HG03064 (cell line): ENCODE measurements at regions not wholly inside any gene's neighbourhood (a gene's known extent, or its start where the extent isn't known, plus 50 kb on each side); places are given as distances from the start of the nearest gene placed in this dataset.
"Not testable (repeated sequence)": the region's sequence is repeated elsewhere in the genome, so short reads cannot be mapped to it uniquely, and the experiment has no call there.

Experiments used
- ATAC-seq: cut with Tn5 transposase; IDR thresholded peaks from one replicate; pipeline ENCODE4 v1.9.1; 2021; ENCODE audit warnings: low read depth; ENCODE audit not compliant: unreplicated experiment

DNA sequence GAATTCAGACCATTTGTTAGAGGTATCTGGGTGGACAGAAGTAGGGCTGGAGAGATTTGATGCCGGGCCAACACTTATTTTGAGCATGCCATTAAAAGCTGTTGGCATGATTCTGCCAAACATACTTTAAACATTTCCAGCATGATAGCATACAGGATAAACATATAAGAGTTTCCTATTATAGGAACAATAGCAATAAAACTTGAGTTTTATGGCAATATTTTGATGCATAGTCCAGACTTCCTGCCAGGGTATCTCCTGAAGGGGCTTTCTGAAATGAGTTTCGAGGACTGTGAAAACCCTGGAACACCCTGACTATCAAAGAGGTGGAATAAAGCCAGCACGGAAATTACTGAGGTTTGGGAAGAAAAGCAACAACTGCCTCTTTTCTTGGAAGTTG lies 1398.0 kb upstream of the NXPH2 start:
- no peak for ATAC-seq

DNA sequence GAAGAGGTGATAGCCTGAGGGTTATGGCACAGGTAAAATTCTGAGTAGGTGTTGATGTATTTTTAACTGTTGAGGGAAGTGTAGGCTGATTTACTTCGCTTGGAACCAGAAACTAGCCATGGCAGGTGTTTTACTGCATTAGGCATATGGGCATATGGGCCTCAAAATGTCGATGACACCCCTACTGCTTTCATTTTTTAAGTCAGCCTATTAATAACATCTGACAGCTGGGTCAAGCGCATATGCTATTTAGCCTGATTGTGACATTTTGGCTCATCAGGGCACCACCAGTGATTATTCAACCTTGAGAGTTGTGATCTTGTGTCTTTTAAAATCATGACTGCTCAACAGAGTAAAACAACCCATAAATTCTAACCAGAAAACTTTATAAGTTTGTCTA lies 1396.9 kb upstream of the NXPH2 start:
- ATAC-seq, result no peak

GRCh38 chr2:140173790-140174189 lies 1393.6 kb upstream of the NXPH2 start:
- no peak for ATAC-seq

GRCh38 chr2:140164449-140164848 lies 1384.3 kb upstream of the NXPH2 start:
- ATAC-seq, result no peak

- no peak for ATAC-seq
Measured at GRCh38 chr2:140158259-140158658, 1378.1 kb upstream of the NXPH2 start.

- no peak for ATAC-seq
Measured at GRCh38 chr2:140157816-140158215, 1377.6 kb upstream of the NXPH2 start.

- no peak for ATAC-seq
Measured at GRCh38 chr2:140154706-140155105, 1374.5 kb upstream of the NXPH2 start.

- no peak for ATAC-seq
Measured at GRCh38 chr2:140154271-140154670, 1374.1 kb upstream of the NXPH2 start.

DNA sequence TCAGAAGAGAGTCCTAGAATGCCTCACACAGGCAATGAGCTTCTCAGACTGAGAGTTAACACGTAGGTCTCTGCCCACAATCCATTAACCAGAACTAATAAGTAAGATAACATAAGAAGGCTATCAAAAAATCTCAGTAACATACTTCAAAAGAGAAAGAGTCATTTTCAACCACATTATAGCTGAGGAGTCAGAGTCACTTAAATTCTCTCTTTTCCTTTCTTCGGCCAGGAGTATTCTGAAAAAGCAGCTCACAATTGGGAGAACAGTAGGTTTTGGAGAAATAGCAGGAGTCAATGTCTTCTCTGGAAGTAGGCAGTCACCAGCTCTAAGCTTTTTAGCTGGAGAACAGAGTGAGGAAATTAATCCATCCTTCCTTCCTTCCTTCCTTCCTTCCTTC lies 1364.4 kb upstream of the NXPH2 start:
- ATAC-seq, result no peak

DNA sequence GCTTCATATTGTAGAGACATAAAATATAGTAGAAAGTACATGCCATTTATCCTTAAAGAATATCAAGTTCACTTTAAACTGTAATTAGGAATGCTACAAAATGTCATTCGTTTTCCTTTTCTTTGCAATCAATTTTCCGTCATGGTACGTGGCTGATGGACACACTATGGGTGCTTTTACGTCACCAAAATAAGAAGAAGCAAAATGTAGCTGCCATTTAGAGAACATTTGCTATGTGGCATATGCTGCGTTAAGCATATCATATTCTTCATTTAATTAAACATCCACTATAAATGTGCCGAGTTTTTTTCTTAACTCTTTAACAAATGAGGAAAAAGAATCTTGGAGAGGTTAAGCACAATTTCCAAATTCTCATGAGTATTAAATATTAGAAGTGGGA lies 1358.5 kb upstream of the NXPH2 start:
- ATAC-seq, result no peak

DNA sequence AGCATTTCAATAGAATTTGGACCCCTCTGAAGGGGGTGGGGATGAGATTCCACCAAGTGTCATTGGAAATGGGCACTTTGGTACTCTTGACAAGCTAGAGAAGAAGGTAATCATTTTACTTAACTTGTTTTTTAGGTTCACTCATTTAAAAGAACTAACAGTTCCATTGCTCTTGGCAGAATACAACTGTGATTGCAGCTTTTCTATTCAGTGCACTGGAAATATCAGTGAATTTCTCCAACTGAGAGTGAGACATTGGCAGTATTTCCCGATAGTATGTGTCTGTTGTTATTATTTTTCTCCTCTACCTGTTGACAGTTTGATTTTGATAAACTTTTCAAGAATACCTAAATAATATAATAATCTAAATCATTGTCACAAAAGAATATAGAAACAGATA lies 1356.7 kb upstream of the NXPH2 start:
- ATAC-seq, result no peak

GRCh38 chr2:140136366-140136765 lies 1356.2 kb upstream of the NXPH2 start:
- no peak for ATAC-seq

DNA sequence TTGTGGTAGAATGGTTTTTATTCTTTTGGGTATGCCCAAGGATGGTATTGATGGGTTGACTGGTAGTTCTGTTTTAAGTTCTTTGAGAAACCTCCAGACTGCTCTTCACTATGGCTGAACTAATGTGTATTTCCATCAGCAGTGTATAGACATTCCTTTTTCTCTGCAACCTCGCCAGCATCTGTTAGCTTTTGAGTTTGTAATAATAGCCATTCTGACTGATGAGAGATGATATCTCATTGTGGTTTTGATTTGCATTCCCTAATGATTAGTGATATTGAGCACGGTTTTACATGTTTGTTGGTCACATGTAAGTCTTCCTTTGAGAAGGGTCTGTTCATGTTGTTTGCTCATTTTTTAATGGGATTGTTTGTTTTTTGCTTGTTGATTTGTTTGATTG lies 1348.7 kb upstream of the NXPH2 start:
- no peak for ATAC-seq

GRCh38 chr2:140122001-140122400 lies 1341.8 kb upstream of the NXPH2 start:
- no peak for ATAC-seq

GRCh38 chr2:140117386-140117785 lies 1337.2 kb upstream of the NXPH2 start:
- no peak for ATAC-seq

DNA sequence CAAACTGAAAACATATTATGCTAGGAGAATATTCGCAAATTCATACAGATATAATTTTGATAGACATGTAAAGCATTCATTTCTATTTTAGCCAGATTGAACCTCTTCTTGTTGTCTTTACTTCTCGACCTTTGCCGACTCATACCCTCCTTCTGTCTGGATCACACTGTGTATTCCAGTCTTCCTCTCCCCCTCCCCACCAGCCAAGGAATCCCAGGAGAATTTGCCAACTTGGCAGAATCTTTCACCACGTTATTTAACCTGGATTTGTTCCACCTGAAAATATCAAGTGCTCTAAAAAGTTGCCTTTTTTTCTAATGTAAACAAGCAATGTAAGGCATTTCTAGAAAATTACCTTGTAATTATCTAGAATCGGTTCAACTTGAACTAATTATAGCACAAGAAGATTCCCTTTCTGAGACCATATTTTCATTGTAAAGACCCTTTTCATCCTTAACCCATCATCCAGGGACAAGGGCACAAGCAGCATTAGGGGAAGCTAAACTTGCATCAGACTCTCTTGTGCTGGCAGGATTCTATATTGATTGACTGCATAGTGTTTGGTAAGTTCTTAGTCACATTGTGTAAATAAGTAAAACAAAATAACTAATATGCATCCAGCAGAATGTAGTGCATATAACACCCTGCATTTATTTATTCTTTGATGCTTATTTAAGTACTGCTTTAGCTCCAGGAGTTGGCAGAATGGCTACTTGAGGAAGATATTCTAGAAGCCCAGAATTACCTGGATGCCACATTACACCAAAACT lies 1328.7 kb upstream of the NXPH2 start:
- ATAC-seq, result no peak

GRCh38 chr2:140091926-140092325 lies 1311.7 kb upstream of the NXPH2 start:
- ATAC-seq, result no peak

GRCh38 chr2:140086964-140087363 lies 1306.8 kb upstream of the NXPH2 start:
- no peak for ATAC-seq

DNA sequence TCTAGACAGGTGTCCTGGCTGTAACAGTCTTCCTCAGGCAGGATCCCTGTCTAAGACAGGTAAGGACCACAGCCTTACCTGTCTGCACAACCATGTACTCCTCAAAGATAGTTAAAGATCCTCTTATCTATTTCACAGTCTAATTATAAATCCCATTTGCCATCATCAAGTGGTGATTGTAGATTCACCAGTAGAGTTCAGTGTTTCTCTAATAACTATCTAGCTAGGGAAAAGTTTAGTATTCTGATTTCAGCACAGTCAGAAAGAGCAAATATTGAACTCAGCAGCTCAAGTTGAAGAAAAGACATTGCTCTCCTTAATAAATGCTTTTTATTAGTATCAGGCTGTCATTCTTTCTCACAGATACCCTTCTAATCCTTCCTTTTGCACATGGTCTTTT lies 1305.5 kb upstream of the NXPH2 start:
- ATAC-seq, result no peak

DNA sequence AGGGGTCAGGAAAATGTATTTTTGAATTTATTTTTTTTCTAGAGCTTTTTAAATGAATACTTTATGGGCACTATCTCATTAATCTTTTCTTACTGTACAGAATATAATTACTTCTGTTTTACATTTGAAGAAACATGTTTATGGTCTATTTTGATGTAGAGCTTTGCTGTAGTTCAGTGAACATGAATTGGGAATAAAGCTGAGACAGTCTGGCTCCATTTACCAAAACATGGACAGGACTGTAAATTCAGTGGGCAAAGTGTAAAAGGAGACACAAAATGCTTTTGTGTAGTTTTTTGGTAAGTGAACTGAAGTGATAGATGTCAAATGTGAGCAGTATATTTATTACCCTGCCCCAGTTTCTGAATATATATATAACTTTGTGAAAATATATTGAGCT lies 1298.8 kb upstream of the NXPH2 start:
- ATAC-seq, result no peak

GRCh38 chr2:140076164-140076563 lies 1296.0 kb upstream of the NXPH2 start:
- no peak for ATAC-seq

DNA sequence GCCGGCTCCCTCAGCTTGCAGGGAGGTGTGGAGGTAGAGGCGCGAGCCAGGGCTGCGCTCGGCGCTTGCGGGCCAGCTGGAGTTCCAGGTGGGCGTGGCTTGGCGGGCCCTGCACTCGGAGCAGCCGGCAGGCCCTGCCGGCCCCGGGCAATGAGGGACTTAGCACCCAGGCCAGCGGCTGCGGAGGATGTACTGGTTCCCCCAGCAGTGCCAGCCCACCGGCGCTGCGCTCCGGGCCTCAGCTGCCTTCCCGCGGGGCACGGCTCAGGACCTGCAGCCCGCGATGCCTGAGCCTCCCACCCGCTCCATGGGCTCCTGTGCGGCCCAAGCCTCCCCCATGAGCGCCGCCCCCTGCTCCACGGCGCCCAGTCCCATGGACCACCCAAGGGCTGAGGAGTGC lies 1293.6 kb upstream of the NXPH2 start:
- not testable (repeated sequence) for ATAC-seq

- ATAC-seq, result no peak
Measured at GRCh38 chr2:140067661-140068060, 1287.5 kb upstream of the NXPH2 start.
